Stimulated activated CD4-positive, alpha-beta T cell treated with anti-CD3 and anti-CD28 coated beads, Interleukin-12 subunit alpha, Interleukin-12 subunit beta, amount 100 ng/mL, for 24 hours (primary cell): ENCODE measurements at regions not wholly inside any gene's neighbourhood (a gene's known extent, or its start where the extent isn't known, plus 50 kb on each side); places are given as distances from the start of the nearest gene placed in this dataset.

Experiments
- DNase-seq, 2 experiments: peaks; one replicate each; pipeline ENCODE4 v3.0.0-alpha.2; 2020; ENCODE audit warnings: low read depth in 2 of 2

DNA sequence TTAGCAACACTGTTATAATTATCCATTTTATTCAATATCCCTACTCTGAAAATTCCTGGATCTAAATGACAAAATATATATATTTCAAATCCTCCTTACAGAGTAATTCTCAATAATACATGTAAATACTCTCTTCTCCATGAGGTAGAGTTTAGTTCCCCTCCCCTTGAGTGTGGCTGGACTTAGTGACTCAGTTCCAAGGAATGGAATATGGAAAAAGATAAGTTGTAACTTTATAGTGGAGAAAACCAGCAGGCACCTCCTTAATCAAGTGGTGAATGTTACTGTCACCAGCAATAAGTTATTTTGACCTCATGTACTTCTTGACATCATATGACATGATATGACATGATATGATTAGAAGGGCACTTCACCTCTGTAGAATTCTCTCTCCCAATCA lies 302.0 kb downstream of the RAB28 start:
- no peak for DNase-seq

GRCh38 chr4:13181681-13182080 lies 302.5 kb downstream of the RAB28 start:
- no peak for DNase-seq

DNA sequence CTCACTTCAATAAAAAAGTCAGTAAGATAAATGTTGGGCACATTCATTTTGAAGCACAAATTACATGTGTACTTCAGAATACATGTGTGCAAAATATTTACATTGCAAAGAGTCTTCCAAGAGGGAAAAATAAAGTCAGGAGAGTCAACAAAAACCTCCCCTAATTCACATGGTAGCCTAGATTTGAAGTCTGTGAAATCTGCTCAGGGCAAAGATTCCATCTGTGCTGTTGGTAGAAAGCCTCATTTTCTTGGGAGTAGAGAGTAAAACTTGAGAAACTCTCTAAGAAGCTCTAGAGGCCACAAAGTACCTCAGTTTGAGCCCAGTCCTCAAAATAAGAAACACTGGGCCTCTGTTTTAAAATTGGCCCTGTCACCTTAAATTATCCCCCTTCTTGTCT lies 303.4 kb downstream of the RAB28 start:
- DNase-seq = no peak

- DNase-seq = no peak
Measured at GRCh38 chr4:13178621-13179020, 305.5 kb downstream of the RAB28 start.

- no peak for DNase-seq
Measured at GRCh38 chr4:13176741-13177142, 307.4 kb downstream of the RAB28 start.

DNA sequence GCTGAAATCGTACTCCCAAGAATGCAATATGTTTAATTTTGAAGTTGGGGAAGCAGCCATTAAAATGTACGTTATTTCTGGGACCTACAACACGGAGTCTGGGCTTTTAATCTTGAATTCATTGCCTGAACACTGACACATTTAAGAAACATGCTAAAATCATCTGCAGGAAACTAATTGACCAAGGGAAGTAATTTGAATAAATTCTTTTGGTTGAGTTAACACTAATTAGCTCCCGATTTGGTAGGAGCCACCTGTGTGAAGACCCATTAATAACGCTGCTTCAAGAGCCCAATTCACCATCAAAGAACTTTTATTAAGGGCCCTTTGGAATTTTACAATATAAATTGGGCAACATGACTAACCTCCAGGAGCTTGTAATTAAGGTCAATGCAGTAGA lies 309.2 kb downstream of the RAB28 start:
- DNase-seq = no peak

DNA sequence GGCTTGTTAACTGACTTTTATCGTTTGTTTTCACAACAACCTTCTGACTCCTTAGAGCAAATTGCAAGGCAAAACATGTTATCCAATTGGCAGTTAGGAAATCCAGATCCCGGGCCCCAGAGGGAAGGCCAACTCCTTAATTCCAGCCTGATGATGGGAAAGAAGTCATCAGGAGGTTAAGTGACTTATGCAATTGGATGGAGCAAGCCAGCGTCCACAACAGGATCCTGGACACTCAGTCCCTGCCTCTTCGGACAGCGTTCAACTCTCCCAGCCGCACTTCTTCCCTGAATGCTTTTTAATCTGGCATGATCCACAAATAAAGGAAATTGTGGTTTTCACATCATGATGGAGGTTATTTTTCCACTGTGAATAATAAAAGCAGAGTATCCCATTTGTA lies 310.1 kb downstream of the RAB28 start:
- DNase-seq = no peak

- DNase-seq = no peak
Measured at GRCh38 chr4:13171292-13172057, 312.7 kb downstream of the RAB28 start.

DNA sequence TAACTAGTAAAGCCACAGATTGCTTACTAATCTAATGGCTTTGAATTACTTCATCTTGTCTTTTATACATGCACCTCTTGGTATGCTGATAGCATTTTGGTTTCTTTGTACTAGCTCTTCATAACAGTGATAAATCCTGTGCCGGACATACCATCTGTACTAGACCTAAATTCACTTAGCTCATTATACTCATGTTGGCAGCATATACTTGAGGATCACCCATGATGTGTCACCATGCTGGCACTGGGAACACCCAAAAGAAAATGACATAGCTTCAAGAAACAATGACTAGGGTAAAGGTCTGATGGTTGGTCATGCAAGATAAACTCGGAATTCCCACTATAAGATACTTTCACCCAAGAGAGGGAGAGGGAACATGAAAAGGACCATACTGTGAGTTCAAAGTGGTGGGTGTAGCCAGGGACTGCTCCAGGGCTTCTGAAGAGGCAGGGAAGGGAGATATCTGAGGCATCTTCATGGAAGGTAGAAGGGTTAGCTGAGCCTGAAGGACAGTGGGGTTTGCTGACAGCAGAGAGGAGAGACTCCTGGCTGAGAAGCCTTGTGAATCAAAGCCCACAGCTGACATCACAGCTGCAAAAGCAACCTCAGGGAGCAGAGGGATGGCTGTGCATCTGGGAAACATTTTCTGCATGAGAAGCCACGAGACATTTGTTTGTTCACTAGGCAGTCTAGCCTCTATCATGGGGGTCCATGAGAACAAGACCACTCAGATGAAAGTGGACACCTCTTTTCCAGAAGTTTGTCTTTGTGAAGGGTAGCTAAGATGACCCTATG lies 314.2 kb downstream of the RAB28 start:
- no peak for DNase-seq

DNA sequence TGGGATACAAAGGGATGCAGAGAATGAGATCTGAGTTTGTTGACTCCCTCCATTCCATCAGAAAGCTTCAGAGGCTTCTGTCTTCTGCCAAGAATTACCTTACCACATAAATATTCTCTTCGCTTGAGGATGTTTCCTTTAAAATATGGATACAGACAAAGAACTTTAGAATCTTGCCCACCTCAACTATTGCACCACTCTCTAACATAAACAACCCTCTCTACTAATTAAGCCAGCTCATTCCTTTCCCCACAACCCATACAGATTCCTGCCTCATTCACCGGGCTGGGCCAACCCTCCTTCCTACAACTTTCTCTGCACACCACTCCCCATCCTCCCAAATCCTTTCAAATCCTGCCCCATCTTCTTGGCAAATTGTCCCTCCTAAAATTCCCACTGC lies 315.8 kb downstream of the RAB28 start:
- no peak for DNase-seq

DNA sequence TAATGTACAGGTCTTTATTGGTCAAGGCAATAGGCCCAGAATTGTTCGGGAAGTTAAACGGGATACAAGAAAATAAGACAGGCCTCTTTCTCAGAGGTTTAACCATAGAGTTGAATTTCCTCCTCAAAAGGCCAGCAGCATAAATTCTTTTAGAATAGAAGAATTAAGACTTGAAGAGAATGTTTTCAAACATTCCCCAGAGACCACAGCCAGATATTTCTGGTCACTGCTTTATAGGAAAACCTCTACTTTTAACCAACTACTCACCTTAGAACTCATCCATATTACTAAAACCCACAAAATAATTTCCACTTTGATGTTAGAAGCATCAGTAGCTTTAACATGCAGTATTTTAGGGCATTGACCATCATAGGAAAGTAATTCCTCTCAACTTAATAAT lies 317.9 kb downstream of the RAB28 start:
- DNase-seq = no peak

GRCh38 chr4:13164783-13165331 lies 319.3 kb downstream of the RAB28 start:
- no peak for DNase-seq

- no peak for DNase-seq
Measured at GRCh38 chr4:13162886-13163285, 321.3 kb downstream of the RAB28 start.

DNA sequence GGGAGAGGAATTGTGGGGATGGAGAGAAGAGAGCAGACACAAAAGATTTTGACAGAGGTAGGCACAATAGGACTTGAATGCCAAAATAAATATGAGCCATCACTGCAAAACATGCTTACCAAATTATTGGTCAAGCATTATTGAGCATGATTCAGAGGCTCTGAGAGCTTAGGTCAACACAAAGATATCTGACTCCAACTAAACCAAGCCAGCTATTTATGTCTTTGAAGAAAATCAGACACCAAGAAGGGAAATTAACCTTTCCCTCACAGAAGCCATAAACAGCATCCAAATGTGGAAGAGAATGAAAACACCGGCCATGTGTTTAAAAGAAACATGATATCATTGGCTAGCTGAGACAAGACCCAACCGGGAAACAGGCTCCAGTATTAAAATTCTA lies 323.2 kb downstream of the RAB28 start:
- DNase-seq = no peak

DNA sequence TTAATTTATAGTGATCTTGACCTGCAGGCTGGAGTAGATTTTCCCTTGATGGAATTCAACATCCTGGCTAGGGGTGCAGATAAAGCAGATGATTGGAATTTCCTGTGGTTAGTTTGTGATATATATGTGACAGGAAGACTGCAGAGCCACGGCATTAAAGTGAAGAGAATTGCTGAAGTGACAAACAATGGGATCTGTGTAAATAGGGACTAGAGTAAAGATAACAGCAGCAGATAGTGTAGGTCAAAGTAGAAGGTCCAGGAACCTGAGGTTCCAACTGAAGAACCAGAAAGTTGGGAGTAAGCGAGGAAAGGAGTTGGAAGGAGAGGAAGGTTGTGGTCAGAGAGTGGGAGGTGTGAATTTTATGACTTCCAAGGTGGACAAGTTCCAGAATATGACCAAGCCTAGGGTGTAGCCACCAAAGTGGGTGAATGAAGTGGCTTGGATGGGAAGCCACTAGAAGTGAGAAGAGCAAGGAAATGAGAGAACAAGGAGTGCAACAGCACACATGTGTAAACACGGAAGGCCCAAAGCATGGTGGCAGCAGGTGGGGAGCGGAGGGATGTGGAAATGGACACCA lies 325.0 kb downstream of the RAB28 start:
- DNase-seq = no peak

DNA sequence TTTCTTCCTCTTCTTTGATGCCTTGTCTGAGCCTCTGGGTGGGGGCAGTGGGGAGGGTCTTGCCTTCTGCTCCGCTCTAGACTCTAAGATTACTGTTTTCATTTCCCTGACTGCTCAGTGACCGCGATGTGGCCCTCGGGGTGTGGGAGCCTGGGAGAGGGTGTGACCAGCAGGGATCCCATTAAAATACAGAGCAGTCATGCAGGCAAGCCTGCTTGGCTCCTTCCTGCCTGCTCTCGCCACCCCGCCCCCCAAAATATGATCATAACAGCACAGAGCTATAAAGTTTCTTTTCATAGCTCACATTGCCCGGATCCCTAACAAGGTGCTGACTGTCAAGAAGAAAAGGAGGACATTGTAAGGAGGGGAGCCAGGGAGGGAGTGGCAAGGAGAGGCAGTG lies 332.9 kb downstream of the RAB28 start:
- DNase-seq = no peak

GRCh38 chr4:13143222-13144070 lies 340.7 kb downstream of the RAB28 start:
- DNase-seq = no peak

DNA sequence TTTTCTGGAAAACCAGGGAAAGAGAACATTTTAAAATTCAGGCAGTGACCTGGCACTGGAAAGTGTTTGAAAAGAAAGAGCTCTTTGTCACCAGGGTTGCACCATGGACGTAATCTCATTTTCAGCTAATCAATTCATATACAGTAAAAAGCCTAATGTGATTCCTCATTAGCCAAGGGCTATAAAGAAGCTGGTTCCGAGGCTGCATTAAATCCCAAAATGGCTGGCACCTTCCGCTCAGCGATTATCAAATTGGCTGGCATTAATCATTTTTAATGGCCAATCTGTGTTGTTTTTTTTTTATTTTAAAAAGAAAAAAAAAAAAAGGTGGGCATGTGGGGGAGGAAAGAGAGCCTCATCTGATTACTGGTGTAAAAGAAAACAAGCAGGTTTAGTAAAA lies 341.4 kb downstream of the RAB28 start:
- DNase-seq = no peak

DNA sequence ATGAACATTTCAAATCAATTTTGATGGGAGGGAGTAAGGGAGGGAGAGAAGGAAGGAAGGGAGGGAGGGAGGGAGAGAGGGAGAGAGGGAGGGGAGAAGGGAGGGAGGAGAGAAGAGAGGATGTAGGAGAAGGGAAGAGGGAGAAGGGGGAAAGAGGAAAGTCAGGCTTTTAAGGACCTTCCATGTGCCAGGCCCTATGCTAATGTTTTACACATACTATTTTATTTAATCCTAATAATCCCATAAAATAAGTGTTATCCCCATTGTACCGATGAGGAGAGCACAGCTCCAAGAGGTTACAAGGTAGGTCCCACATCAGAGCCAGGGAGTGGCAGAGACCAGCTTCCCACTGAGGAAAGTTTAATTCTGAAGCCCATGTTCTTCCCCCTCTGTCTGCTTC lies 341.9 kb downstream of the RAB28 start:
- no peak for DNase-seq

DNA sequence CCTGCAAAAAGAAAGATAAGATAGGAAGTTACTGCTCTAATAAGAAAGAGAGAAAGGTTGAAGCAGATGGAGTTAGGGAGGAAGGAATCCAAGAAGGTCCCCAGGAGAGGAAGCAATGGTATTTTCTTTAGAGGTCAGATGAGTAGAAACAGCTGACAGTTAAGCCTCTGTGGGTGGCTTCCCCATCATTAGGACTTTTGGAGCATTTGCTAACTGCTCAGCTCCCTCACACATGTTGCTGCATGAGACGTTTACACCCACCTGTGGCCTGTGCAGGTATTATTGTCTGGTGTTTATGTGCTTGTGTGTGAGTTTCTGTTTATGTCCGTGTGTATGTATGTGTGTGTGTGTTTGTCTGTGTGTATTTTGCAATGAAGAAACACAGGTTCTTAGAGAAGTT lies 346.8 kb downstream of the RAB28 start:
- no peak for DNase-seq

DNA sequence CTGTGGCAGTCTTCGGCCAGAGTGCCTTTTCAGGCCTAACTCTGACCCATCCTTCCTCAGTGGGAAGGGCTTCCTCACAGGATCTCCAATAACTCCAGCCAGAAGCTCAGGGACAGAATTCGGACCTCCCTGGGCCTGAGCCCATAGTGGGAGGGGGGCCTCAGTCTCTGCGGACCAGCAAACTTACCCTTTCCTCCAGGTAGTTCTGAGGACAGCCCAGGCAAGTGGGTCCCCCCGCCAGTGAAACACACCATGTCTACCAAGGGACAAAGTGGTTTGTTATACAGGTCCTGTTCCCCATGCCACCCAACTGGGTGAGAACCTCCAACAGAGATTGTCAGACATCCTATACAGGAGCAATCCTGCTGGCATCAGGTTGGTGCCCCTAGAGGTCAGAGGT lies 350.4 kb downstream of the RAB28 start:
- no peak for DNase-seq

DNA sequence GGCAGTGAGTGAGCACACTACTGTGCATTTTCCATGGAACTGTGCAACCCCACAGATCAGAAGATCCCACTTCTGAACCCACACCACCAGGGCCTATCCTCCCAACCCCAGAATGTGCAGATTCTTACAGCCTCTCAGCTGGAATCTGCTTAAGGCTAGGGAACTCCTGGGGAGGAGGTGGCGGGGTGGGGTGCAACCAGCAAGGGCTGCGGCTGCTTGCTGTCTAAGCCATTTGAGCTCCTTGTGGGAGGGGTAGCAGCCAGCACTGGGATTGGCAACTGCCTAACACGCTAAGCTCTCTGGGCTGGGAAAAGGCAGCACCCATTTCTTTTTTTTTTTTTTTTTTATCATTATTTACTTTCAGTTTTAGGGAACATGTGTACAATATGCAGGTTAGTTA lies 353.3 kb downstream of the RAB28 start:
- no peak for DNase-seq
